Gastrocnemius medialis (tissue), 4 donors: ENCODE measurements at regions not wholly inside any gene's neighbourhood (a gene's known extent, or its start where the extent isn't known, plus 50 kb on each side); places are given as distances from the start of the nearest gene placed in this dataset.

Experiments used
- POLR2A ChIP-seq, 2 donors: fragments of 450-650 bp; IDR thresholded peaks; one replicate each; pipeline ENCODE4 v1.6.1; 2017; ENCODE audit warnings: antibody characterized with exemption in 2 of 2, mild to moderate bottlenecking in 2 of 2, moderate library complexity in 2 of 2
- TF ChIP-seq, protein P1 (sequence below), 5 experiments: fragments of 450-650 bp in 3 of 5; fragments of 200-600 bp in 2 of 5; sonication (generic) in 2 of 5; IDR thresholded peaks in 4 of 5; conservative IDR thresholded peaks in 1 of 5; 1 replicate in 4 of 5; 2 replicates in 1 of 5; pipeline ENCODE4 v1.5.1; 2016 to 2019; ENCODE audit warnings: antibody characterized with exemption in 5 of 5, mild to moderate bottlenecking in 3 of 5, moderate library complexity in 3 of 5

DNA sequence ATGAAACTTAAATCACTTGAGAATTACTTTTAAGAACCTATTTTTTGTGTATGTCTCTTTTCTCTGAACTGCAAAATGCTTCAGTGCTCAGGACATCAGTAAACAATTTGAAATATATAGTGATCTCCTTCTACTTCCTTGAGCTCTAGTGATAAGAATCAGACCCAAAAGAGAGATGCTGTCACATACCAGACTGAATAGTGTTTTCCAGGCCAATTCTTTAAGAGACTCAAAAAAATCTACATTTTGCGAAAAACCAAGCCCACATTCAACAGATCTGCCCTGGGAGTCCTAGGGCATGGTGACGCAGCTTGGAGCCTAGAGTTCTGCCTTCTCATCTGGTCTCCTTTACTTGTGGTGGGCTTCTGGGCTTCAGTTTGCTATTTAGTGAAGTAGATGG is 72.1 kb upstream of the SLC13A1 start:
- TF ChIP-seq, protein P1, sequence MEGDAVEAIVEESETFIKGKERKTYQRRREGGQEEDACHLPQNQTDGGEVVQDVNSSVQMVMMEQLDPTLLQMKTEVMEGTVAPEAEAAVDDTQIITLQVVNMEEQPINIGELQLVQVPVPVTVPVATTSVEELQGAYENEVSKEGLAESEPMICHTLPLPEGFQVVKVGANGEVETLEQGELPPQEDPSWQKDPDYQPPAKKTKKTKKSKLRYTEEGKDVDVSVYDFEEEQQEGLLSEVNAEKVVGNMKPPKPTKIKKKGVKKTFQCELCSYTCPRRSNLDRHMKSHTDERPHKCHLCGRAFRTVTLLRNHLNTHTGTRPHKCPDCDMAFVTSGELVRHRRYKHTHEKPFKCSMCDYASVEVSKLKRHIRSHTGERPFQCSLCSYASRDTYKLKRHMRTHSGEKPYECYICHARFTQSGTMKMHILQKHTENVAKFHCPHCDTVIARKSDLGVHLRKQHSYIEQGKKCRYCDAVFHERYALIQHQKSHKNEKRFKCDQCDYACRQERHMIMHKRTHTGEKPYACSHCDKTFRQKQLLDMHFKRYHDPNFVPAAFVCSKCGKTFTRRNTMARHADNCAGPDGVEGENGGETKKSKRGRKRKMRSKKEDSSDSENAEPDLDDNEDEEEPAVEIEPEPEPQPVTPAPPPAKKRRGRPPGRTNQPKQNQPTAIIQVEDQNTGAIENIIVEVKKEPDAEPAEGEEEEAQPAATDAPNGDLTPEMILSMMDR (IDR thresholded peaks at IDR 0.05 in 4 of 5, conservative IDR thresholded peaks at IDR 0.05 in 1 of 5) = no peak
- TF ChIP-seq POLR2A (IDR thresholded peaks at IDR 0.05) = no peak
